ENCODE measurements at regions not wholly inside any gene's neighbourhood (a gene's known extent, or its start where the extent isn't known, plus 50 kb on each side); places are given as distances from the start of the nearest gene placed in this dataset.

DNA sequence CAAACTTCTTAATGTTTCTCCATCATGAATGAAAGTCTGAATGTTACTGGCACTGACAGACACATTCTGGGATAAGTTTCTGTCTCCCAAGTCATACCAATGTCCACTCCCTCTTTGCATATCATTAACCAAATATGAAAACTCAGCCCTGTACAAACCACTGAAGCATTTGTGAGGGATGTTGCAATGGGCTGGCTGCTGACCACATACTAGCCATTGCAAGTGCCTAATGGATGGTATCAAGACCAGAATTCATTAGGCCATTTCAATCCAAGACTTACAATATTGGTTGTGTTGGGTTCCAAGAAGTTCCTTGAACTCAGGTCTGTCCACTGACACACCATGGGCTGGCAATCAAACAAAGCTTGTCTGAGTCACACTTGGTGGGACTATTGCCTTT is 73.8 kb downstream of the CBLN2 start:
- Histone ChIP-seq H3K36me3 (ENCODE audit: control insufficient read depth in 1 of 2, insufficient read depth in 2 of 2, low read length in 2 of 2) (no peaks in the 10 kb centered on the region), H2AFZ (ENCODE audit: insufficient read depth, low read length, poor library complexity) (no peak overlapping the region), H4K8ac (ENCODE audit: low read depth, low read length) (no peak overlapping the region), H3K4me2 (ENCODE audit: low read length) (no peak overlapping the region), H2BK120ac (ENCODE audit: insufficient read depth, low read length, poor library complexity) (no peak overlapping the region), H3K4me1 (ENCODE audit: control insufficient read depth in 1 of 2, insufficient read depth in 2 of 2, low read length in 2 of 2) (no peaks in the 10 kb centered on the region), H3K4me3 (ENCODE audit: low read depth, low read length) (no peak overlapping the region), H3K9me3 (ENCODE audit: insufficient read depth, low read depth, low read length) (no peaks in the 10 kb centered on the region), H3K9ac (ENCODE audit: low read length) (no peak overlapping the region), H3K27ac (ENCODE audit: low read depth, low read length) (no peak overlapping the region), H3K27me3 (ENCODE audit: insufficient read depth, low read length) (no peaks in the 10 kb centered on the region), H3K79me2 (ENCODE audit: control insufficient read depth, insufficient read depth, low read length, poor library complexity) (no peaks in the 10 kb centered on the region), H4K91ac (ENCODE audit: low read depth, low read length) (no peak overlapping the region), H3K4ac (ENCODE audit: low read depth, low read length) (no peak overlapping the region), H2BK12ac (ENCODE audit: low read length) (no peak overlapping the region), H3K18ac (ENCODE audit: low read length) (no peak overlapping the region), H2BK5ac (ENCODE audit: low read depth, low read length, poor library complexity) (no peak overlapping the region), H3K23ac (ENCODE audit: low read length) (no peak overlapping the region), H3K79me1 (ENCODE audit: low read length) (no peaks in the 10 kb centered on the region), H2AK5ac (ENCODE audit: low read length) (no peak overlapping the region), H4K12ac (ENCODE audit: low read depth, low read length) (no peak overlapping the region), H3K14ac (ENCODE audit: low read length) (no peak overlapping the region)
- no peak for DNase-seq

GRCh38 chr18:72468021-72468710 is 76.0 kb downstream of the CBLN2 start:
- Histone ChIP-seq H2AFZ (ENCODE audit: insufficient read depth, low read length, poor library complexity) (no peak overlapping the region), H3K18ac (ENCODE audit: low read length) (no peak overlapping the region), H3K4me1 (ENCODE audit: control insufficient read depth in 1 of 2, insufficient read depth in 2 of 2, low read length in 2 of 2) (no peaks in the 10 kb centered on the region), H4K12ac (ENCODE audit: low read depth, low read length) (no peak overlapping the region), H3K14ac (ENCODE audit: low read length) (no peak overlapping the region), H3K4me2 (ENCODE audit: low read length) (no peak overlapping the region), H3K4ac (ENCODE audit: low read depth, low read length) (no peak overlapping the region), H2AK5ac (ENCODE audit: low read length) (no peak overlapping the region), H2BK120ac (ENCODE audit: insufficient read depth, low read length, poor library complexity) (no peak overlapping the region), H3K9ac (ENCODE audit: low read length) (no peak overlapping the region), H3K4me3 (ENCODE audit: low read depth, low read length) (no peak overlapping the region), H2BK12ac (ENCODE audit: low read length) (no peak overlapping the region), H3K79me1 (ENCODE audit: low read length) (no peaks in the 10 kb centered on the region), H4K8ac (ENCODE audit: low read depth, low read length) (no peak overlapping the region), H3K9me3 (ENCODE audit: insufficient read depth, low read depth, low read length) (no peaks in the 10 kb centered on the region), H3K27me3 (ENCODE audit: insufficient read depth, low read length) (no peaks in the 10 kb centered on the region), H2BK5ac (ENCODE audit: low read depth, low read length, poor library complexity) (no peak overlapping the region), H3K27ac (ENCODE audit: low read depth, low read length) (no peak overlapping the region), H3K79me2 (ENCODE audit: control insufficient read depth, insufficient read depth, low read length, poor library complexity) (no peaks in the 10 kb centered on the region), H3K23ac (ENCODE audit: low read length) (no peak overlapping the region), H4K91ac (ENCODE audit: low read depth, low read length) (no peak overlapping the region), H3K36me3 (ENCODE audit: control insufficient read depth in 1 of 2, insufficient read depth in 2 of 2, low read length in 2 of 2) (no peaks in the 10 kb centered on the region)
- no CpG with 5 or more reads among the region's 4 CpGs for WGBS (ENCODE audit: extremely low coverage, insufficient coverage, insufficient read length)
- no peak for DNase-seq

DNA sequence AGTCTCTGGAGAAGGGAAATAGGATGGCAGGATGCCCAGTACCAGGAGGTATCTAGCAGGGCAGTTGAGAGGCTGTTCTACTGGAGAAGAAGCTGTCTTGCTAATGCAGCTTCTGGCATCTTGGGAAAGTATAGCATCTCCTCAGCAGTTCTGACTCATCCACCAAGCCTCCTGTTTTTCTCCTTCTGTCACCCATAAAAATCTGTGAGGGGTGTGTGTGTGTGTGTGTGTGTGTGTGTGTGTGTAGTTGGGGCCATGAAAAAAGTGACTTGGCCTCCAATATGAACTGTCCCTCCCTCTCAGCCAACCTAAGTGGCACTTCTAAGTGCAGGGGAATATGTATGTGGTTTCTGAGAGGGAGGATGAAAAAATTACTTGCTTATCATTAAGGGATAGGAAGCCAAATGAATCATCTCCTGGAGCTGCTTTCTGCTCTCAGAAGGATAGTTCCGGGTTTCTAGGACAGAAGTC is 83.9 kb downstream of the CBLN2 start:
- H4K91ac ChIP-seq (ENCODE audit: low read depth, low read length): no peak overlapping the region
- H3K36me3 ChIP-seq (ENCODE audit: control insufficient read depth in 1 of 2, insufficient read depth in 2 of 2, low read length in 2 of 2): no peaks in the 10 kb centered on the region
- H2BK120ac ChIP-seq (ENCODE audit: insufficient read depth, low read length, poor library complexity): no peak overlapping the region
- no peak overlapping the region for H2BK5ac ChIP-seq (ENCODE audit: low read depth, low read length, poor library complexity)
- no peaks in the 10 kb centered on the region for H3K27me3 ChIP-seq (ENCODE audit: insufficient read depth, low read length)
- no peak overlapping the region for H4K12ac ChIP-seq (ENCODE audit: low read depth, low read length)
- H2AFZ ChIP-seq (ENCODE audit: insufficient read depth, low read length, poor library complexity): no peak overlapping the region
- H3K4me3 ChIP-seq (ENCODE audit: low read depth, low read length): no peak overlapping the region
- no peak overlapping the region for H2BK12ac ChIP-seq (ENCODE audit: low read length)
- H3K23ac ChIP-seq (ENCODE audit: low read length): no peak overlapping the region
- no peak overlapping the region for H3K27ac ChIP-seq (ENCODE audit: low read depth, low read length)
- no peaks in the 10 kb centered on the region for H3K79me2 ChIP-seq (ENCODE audit: control insufficient read depth, insufficient read depth, low read length, poor library complexity)
- H4K8ac ChIP-seq (ENCODE audit: low read depth, low read length): no peak overlapping the region
- H3K79me1 ChIP-seq (ENCODE audit: low read length): no peaks in the 10 kb centered on the region
- peaks cover 2% of the 10 kb centered on the region for H3K9me3 ChIP-seq (ENCODE audit: insufficient read depth, low read depth, low read length)
- DNase-seq: no peak
- H3K14ac ChIP-seq (ENCODE audit: low read length): no peak overlapping the region
- no CpG with 5 or more reads among the region's 1 CpG for WGBS (ENCODE audit: extremely low coverage, insufficient coverage, insufficient read length)
- no peak overlapping the region for H3K4ac ChIP-seq (ENCODE audit: low read depth, low read length)
- no peak overlapping the region for H3K4me2 ChIP-seq (ENCODE audit: low read length)
- no peak overlapping the region for H3K9ac ChIP-seq (ENCODE audit: low read length)
- H2AK5ac ChIP-seq (ENCODE audit: low read length): no peak overlapping the region
- no peak overlapping the region for H3K18ac ChIP-seq (ENCODE audit: low read length)
- no peaks in the 10 kb centered on the region for H3K4me1 ChIP-seq (ENCODE audit: control insufficient read depth in 1 of 2, insufficient read depth in 2 of 2, low read length in 2 of 2)

- Histone ChIP-seq H3K36me3 (ENCODE audit: control insufficient read depth in 1 of 2, insufficient read depth in 2 of 2, low read length in 2 of 2) (no peaks in the 10 kb centered on the region), H4K91ac (ENCODE audit: low read depth, low read length) (no peak overlapping the region)
Measured at GRCh38 chr18:72458271-72458670, 85.9 kb downstream of the CBLN2 start.

More at GRCh38 chr18:72458271-72458670, 85.9 kb downstream of the CBLN2 start:
- Histone ChIP-seq H4K8ac (ENCODE audit: low read depth, low read length) (no peak overlapping the region), H3K14ac (ENCODE audit: low read length) (no peak overlapping the region), H2BK120ac (ENCODE audit: insufficient read depth, low read length, poor library complexity) (no peak overlapping the region), H3K79me1 (ENCODE audit: low read length) (no peaks in the 10 kb centered on the region), H3K79me2 (ENCODE audit: control insufficient read depth, insufficient read depth, low read length, poor library complexity) (no peaks in the 10 kb centered on the region), H3K27me3 (ENCODE audit: insufficient read depth, low read length) (no peaks in the 10 kb centered on the region), H3K9ac (ENCODE audit: low read length) (no peak overlapping the region), H3K27ac (ENCODE audit: low read depth, low read length) (no peak overlapping the region), H2BK12ac (ENCODE audit: low read length) (no peak overlapping the region), H3K4ac (ENCODE audit: low read depth, low read length) (no peak overlapping the region), H2AK5ac (ENCODE audit: low read length) (no peak overlapping the region), H4K12ac (ENCODE audit: low read depth, low read length) (no peak overlapping the region), H2AFZ (ENCODE audit: insufficient read depth, low read length, poor library complexity) (no peak overlapping the region), H3K4me3 (ENCODE audit: low read depth, low read length) (no peak overlapping the region), H3K9me3 (ENCODE audit: insufficient read depth, low read depth, low read length) (peaks cover 2% of the 10 kb centered on the region), H3K4me2 (ENCODE audit: low read length) (no peak overlapping the region), H3K18ac (ENCODE audit: low read length) (no peak overlapping the region), H3K4me1 (ENCODE audit: control insufficient read depth in 1 of 2, insufficient read depth in 2 of 2, low read length in 2 of 2) (no peaks in the 10 kb centered on the region), H3K23ac (ENCODE audit: low read length) (no peak overlapping the region), H2BK5ac (ENCODE audit: low read depth, low read length, poor library complexity) (no peak overlapping the region)
- DNase-seq: no peak
